ENCODE measurements at regions not wholly inside any gene's neighbourhood (a gene's known extent, or its start where the extent isn't known, plus 50 kb on each side); places are given as distances from the start of the nearest gene placed in this dataset.
A peak's percentile ranks its signal among the peaks of the same experiment; 100 is the strongest.

DNA sequence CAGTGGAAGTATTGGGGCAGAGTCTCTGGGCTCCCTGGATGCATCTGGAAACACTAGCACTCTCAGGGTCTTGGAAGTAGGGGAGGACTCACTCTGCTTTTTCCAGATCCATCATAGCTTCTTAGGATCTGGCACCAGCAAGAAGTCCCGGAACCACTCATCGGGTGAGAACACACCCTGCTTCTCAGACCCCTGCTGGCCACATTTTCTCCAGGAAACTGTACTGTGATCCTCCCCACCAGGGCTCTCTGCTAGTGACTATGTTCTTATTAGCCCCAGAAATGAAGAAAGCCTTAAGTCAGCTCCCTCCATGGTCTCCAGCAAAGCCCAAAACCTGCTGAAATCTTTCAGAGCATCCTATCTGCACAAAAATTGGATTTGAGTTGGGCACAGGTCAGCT lies 197.3 kb upstream of the GADL1 start:
- H3K4me3 ChIP-seq (ENCODE audit: insufficient read depth, low read depth, low read length), result no peak overlapping the region
- dilution Hi-C loops (cut with HindIII; ENCODE audit: low sequenced_read_pairs, unreplicated experiment), result no loop called here
- no peak overlapping the region for H2AFZ ChIP-seq (replicated peaks; ENCODE audit: low read length, poor library complexity)
- no peak overlapping the region for H2BK5ac ChIP-seq (ENCODE audit: low read depth, low read length, poor library complexity, severe bottlenecking)
- DNase-seq, result no peak
- no peak overlapping the region for H4K5ac ChIP-seq (ENCODE audit: low read depth, low read length)
- no peaks in the 10 kb centered on the region for H3K36me3 ChIP-seq (ENCODE audit: control insufficient read depth, insufficient read depth, low read length)
- H3K9me1 ChIP-seq (ENCODE audit: insufficient read depth, low read length), result no peaks in the 10 kb centered on the region
- intact Hi-C loops (cut with micrococcal nuclease), result no loop called here
- no peak overlapping the region for H4K91ac ChIP-seq (ENCODE audit: insufficient read depth, low read depth, low read length)
- no peak overlapping the region for H3K23ac ChIP-seq (ENCODE audit: low read depth, low read length)
- in situ Hi-C loops (cut with MboI; ENCODE audit: low sequenced_read_pairs), result no loop called here
- H3K9me3 ChIP-seq (ENCODE audit: control insufficient read depth, insufficient read depth, low read length), result no peaks in the 10 kb centered on the region
- no peak overlapping the region for H3K14ac ChIP-seq (replicated peaks; ENCODE audit: low read depth, low read length)
- H3K27ac ChIP-seq (ENCODE audit: insufficient read depth, low read length), result no peak overlapping the region
- no peak overlapping the region for H3K9ac ChIP-seq (ENCODE audit: low read depth, low read length)
- H2AK9ac ChIP-seq (replicated peaks; ENCODE audit: low read depth, low read length, poor library complexity), result no peak overlapping the region
- TF ChIP-seq NFE2L2 (IDR thresholded peaks at IDR 0.05; ENCODE audit: low read depth, low read length) (no peak), RAD21 (IDR thresholded peaks at IDR 0.05; ENCODE audit: low read length) (no peak), MXI1 (IDR thresholded peaks at IDR 0.05; ENCODE audit: borderline replicate concordance, low read depth, low read length) (no peak), RFX5 (IDR thresholded peaks at IDR 0.05; ENCODE audit: low read depth, low read length) (no peak), BHLHE40 (IDR thresholded peaks at IDR 0.05; ENCODE audit: low read depth, low read length) (no peak), MAZ (IDR thresholded peaks at IDR 0.05; ENCODE audit: borderline replicate concordance, low read depth, low read length) (no peak), MAFK (IDR thresholded peaks at IDR 0.05; ENCODE audit: low read depth, low read length) (no peak), SMC3 (IDR thresholded peaks at IDR 0.05; ENCODE audit: low read depth, low read length) (no peak), USF2 (IDR thresholded peaks at IDR 0.05; ENCODE audit: low read depth, low read length) (no peak), CEBPB (IDR thresholded peaks at IDR 0.05; ENCODE audit: low read depth, low read length) (no peak), RCOR1 (IDR thresholded peaks at IDR 0.05; ENCODE audit: insufficient replicate concordance, low read length) (no peak), FOS (IDR thresholded peaks at IDR 0.05; ENCODE audit: low read depth, low read length) (no peak), CHD1 (IDR thresholded peaks at IDR 0.05; ENCODE audit: low read depth, low read length) (no peak), POLR2A (IDR thresholded peaks at IDR 0.05; ENCODE audit: low read depth, low read length) (no peak), CTCF (conservative IDR thresholded peaks at IDR 0.05; ENCODE audit: low read depth, low read length) (no peak)
- TF ChIP-seq, protein P1, sequence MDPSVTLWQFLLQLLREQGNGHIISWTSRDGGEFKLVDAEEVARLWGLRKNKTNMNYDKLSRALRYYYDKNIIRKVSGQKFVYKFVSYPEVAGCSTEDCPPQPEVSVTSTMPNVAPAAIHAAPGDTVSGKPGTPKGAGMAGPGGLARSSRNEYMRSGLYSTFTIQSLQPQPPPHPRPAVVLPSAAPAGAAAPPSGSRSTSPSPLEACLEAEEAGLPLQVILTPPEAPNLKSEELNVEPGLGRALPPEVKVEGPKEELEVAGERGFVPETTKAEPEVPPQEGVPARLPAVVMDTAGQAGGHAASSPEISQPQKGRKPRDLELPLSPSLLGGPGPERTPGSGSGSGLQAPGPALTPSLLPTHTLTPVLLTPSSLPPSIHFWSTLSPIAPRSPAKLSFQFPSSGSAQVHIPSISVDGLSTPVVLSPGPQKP (IDR thresholded peaks at IDR 0.05; ENCODE audit: borderline replicate concordance, low read depth, low read length), result no peak
- H2BK120ac ChIP-seq (ENCODE audit: low read depth, low read length), result no peak overlapping the region
- no peaks in the 10 kb centered on the region for H3K79me1 ChIP-seq (ENCODE audit: low read depth in 1 of 2, low read length in 2 of 2)
- H3K4me2 ChIP-seq (ENCODE audit: low read depth, low read length), result no peak overlapping the region
- ATAC-seq (ENCODE audit: low read depth), result no peak
- CTCF ChIA-PET, result interaction anchor here (1.0 to 1.6 kb wide), 2 partner anchors 10 to 15 kb away, joined by 4 to 7 read pairs; no protein-coding TSS in a partner anchor
- no peaks in the 10 kb centered on the region for H3K4me1 ChIP-seq (ENCODE audit: control insufficient read depth, insufficient read depth, low read length)
- WGBS, 2 experiments (ENCODE audit: extremely low coverage in 2 of 2, insufficient read length in 1 of 2), result no CpG with 5 or more reads among the region's 2 CpGs
- H4K20me1 ChIP-seq (ENCODE audit: insufficient read depth, low read length), result no peaks in the 10 kb centered on the region
- H2AK5ac ChIP-seq (ENCODE audit: low read depth, low read length), result no peak overlapping the region
- no TSS peak for BruUV-seq (replicated peaks)
- no peak overlapping the region for H2BK15ac ChIP-seq (ENCODE audit: low read depth, low read length)
- peak overlapping the region; percentile 8; the same call in 1 of the 2 replicates for H3K4ac ChIP-seq (ENCODE audit: low read depth, low read length)
- no peak overlapping the region for H3K56ac ChIP-seq (ENCODE audit: extremely low read depth, insufficient read depth, low read length)
- no peak overlapping the region for H2BK20ac ChIP-seq (ENCODE audit: low read depth, low read length)
- no peak overlapping the region for H4K8ac ChIP-seq (ENCODE audit: low read depth in 2 of 2, low read length in 2 of 2)
- H3K27me3 ChIP-seq (ENCODE audit: control insufficient read depth, insufficient read depth, low read length), result no peaks in the 10 kb centered on the region
- POLR2A ChIA-PET (ENCODE audit: unreplicated experiment), result no interaction called here
- no peak overlapping the region for H3K18ac ChIP-seq (ENCODE audit: low read depth, low read length)

Data from IMR-90 (cell line).